Loucy (cell line): ENCODE measurements at regions not wholly inside any gene's neighbourhood (a gene's known extent, or its start where the extent isn't known, plus 50 kb on each side); places are given as distances from the start of the nearest gene placed in this dataset.

Source experiments
- CTCF ChIP-seq: fragments of 200-600 bp; sonication (generic); conservative IDR thresholded peaks from 2 replicates; pipeline ENCODE4 v1.5.1; 2014; ENCODE audit warnings: mild to moderate bottlenecking, antibody characterized with exemption, low read length
- EZH2phosphoT487 ChIP-seq: fragments of 200-600 bp; IDR thresholded peaks from 2 replicates; pipeline ENCODE4 v1.6.1; 2018; ENCODE audit warnings: antibody characterized with exemption, mild to moderate bottlenecking, moderate library complexity, borderline replicate concordance

GRCh38 chr9:21549890-21550289, 67.8 kb upstream of the IFNE start:
- no peak for TF ChIP-seq CTCF
- TF ChIP-seq EZH2phosphoT487 = no peak
